OCI-LY3 (cell line): ENCODE measurements at regions not wholly inside any gene's neighbourhood (a gene's known extent, or its start where the extent isn't known, plus 50 kb on each side); places are given as distances from the start of the nearest gene placed in this dataset.
A peak's percentile ranks its signal among the peaks of the same experiment; 100 is the strongest.

Experiments
- H2AFZ ChIP-seq: fragments of 200-600, 300-600 bp; shearing (Covaris generic); 2 replicates; pipeline ENCODE4 v1.6.0; 2014; ENCODE audit warnings: antibody characterized with exemption, low read depth, low read length
- H3K27ac ChIP-seq: fragments of 200-600, 300-600 bp; sonication (generic); 2 replicates; pipeline ENCODE4 v1.5.1; 2014; ENCODE audit warnings: mild to moderate bottlenecking, low read length, moderate library complexity, mixed read lengths
- H3K27me3 ChIP-seq: fragments of 200-600, 300-600 bp; sonication (generic); 2 replicates; pipeline ENCODE4 v1.6.1; 2014; ENCODE audit warnings: low read depth, low read length, mixed read lengths
- H3K36me3 ChIP-seq: fragments of 200-600, 300-600 bp; sonication (generic); replicated peaks from 2 replicates; pipeline ENCODE3; 2014; ENCODE audit warnings: low read depth, low read length, mixed read lengths
- H3K4me1 ChIP-seq: fragments of 300-600, 200-600 bp; sonication (generic); 2 replicates; pipeline ENCODE4 v1.6.1; 2014; ENCODE audit warnings: low read length, mixed read lengths
- H3K4me2 ChIP-seq: fragments of 200-600, 300-600 bp; sonication (generic); 2 replicates; pipeline ENCODE4 v1.6.1; 2014; ENCODE audit warnings: low read length, mixed read lengths
- H3K4me3 ChIP-seq: fragments of 300-600, 200-600 bp; sonication (generic); 2 replicates; pipeline ENCODE4 v1.5.1; 2014; ENCODE audit warnings: antibody characterized with exemption, mild to moderate bottlenecking, low read length, moderate library complexity
- H3K79me2 ChIP-seq: fragments of 300-600, 200-600 bp; shearing (Covaris generic); 2 replicates; pipeline ENCODE4 v1.6.1; 2014; ENCODE audit warnings: mild to moderate bottlenecking, low read length, mixed read lengths
- H3K9ac ChIP-seq: fragments of 300-600, 200-600 bp; shearing (Covaris generic); 2 replicates; pipeline ENCODE4 v1.6.0; 2014; ENCODE audit warnings: mild to moderate bottlenecking, low read length, moderate library complexity
- H3K9me3 ChIP-seq: fragments of 200-600, 300-600 bp; shearing (Covaris generic); 2 replicates; pipeline ENCODE4 v1.6.1; 2014; ENCODE audit warnings: low read length, mixed read lengths; ENCODE audit not compliant: insufficient read depth
- H4K20me1 ChIP-seq: fragments of 200-600, 300-600 bp; sonication (generic); 2 replicates; pipeline ENCODE4 v1.6.1; 2016; ENCODE audit warnings: low read length, mixed read lengths; ENCODE audit not compliant: insufficient read depth
- EZH2phosphoT487 ChIP-seq: fragments of 200-600 bp; shearing (Covaris generic); IDR thresholded peaks from 2 replicates; pipeline ENCODE4 v1.6.1; 2018; ENCODE audit warnings: antibody characterized with exemption, mixed run types, low read depth
- TF ChIP-seq, protein P1 (sequence below): fragments of 200-600, 300-600 bp; sonication (generic); IDR thresholded peaks from 2 replicates; pipeline ENCODE4 v1.5.1; 2014; ENCODE audit warnings: antibody characterized with exemption, low read length, low read depth

DNA sequence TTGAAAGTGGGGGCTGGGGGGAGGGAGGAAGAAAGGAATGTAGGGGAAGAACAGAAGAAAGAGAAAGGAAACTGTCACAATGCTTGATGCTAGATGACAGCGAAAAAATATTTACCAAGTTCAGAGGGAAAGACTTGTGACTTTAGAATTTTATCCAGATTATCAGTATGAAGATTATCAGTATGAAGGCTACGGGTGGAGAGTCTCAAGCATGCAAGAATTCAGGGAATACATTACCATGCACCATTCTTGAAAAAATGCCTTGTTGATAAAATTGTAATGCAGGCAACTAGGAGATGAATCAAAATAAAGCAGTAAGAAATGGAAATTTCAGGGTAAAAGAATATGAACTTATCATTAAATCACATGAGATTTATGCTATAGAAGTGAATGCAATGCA, 376.8 kb downstream of the PCNX1 start:
- Histone ChIP-seq H2AFZ (no peak overlapping the region), H3K9ac (no peak overlapping the region), H3K4me2 (no peak overlapping the region), H3K27ac (no peak overlapping the region), H3K4me1 (no peaks in the 10 kb centered on the region), H3K79me2 (no peaks in the 10 kb centered on the region), H3K9me3 (0 out of 2 replicates have a peak, but pooled peaks cover 4% of the 10 kb centered on the region), H3K27me3 (no peaks in the 10 kb centered on the region), H3K4me3 (no peak overlapping the region), H4K20me1 (no peaks in the 10 kb centered on the region), H3K36me3 (no peaks in the 10 kb centered on the region)
- no peak for TF ChIP-seq EZH2phosphoT487
- TF ChIP-seq, protein P1, sequence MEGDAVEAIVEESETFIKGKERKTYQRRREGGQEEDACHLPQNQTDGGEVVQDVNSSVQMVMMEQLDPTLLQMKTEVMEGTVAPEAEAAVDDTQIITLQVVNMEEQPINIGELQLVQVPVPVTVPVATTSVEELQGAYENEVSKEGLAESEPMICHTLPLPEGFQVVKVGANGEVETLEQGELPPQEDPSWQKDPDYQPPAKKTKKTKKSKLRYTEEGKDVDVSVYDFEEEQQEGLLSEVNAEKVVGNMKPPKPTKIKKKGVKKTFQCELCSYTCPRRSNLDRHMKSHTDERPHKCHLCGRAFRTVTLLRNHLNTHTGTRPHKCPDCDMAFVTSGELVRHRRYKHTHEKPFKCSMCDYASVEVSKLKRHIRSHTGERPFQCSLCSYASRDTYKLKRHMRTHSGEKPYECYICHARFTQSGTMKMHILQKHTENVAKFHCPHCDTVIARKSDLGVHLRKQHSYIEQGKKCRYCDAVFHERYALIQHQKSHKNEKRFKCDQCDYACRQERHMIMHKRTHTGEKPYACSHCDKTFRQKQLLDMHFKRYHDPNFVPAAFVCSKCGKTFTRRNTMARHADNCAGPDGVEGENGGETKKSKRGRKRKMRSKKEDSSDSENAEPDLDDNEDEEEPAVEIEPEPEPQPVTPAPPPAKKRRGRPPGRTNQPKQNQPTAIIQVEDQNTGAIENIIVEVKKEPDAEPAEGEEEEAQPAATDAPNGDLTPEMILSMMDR, result no peak

- Histone ChIP-seq H4K20me1 (no peaks in the 10 kb centered on the region), H3K4me3 (no peak overlapping the region), H3K27me3 (no peaks in the 10 kb centered on the region), H3K27ac (no peak overlapping the region), H2AFZ (no peak overlapping the region), H3K79me2 (no peaks in the 10 kb centered on the region), H3K9ac (no peak overlapping the region), H3K4me2 (no peak overlapping the region), H3K9me3 (0 out of 2 replicates have a peak, but pooled peaks cover 4% of the 10 kb centered on the region), H3K36me3 (no peaks in the 10 kb centered on the region), H3K4me1 (peaks cover 17% of the 10 kb centered on the region)
- TF ChIP-seq, protein P1, result no peak
- TF ChIP-seq EZH2phosphoT487, result no peak
Observed at GRCh38 chr14:71286126-71286525, 378.9 kb downstream of the PCNX1 start.

DNA sequence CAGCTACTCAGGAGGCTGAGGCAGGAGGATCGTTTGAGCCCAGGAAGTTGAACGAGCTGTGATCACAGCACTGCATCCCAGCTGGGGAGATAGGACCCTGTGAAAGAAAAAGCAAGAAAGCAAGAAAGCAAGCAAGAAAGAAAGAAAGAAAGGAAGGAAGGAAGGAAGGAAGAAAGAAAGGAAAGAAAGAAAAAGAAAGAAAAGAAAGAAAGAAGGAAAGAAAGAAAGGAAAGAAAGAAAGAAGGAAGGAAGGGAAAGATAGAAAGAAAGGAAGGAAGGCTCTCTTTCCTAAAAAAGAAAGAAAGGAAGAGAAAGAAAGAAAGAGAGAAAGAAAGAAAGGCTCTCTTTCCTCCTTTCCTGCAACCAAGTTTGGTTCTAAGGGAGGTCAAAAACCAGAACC, 380.3 kb downstream of the PCNX1 start:
- H3K36me3 ChIP-seq, result no peaks in the 10 kb centered on the region
- H2AFZ ChIP-seq, result no peak overlapping the region
- TF ChIP-seq, protein P1, result no peak
- no peak for TF ChIP-seq EZH2phosphoT487
- H3K4me2 ChIP-seq, result no peak overlapping the region
- no peaks in the 10 kb centered on the region for H3K27me3 ChIP-seq
- H3K9me3 ChIP-seq, result 0 out of 2 replicates have a peak, but pooled peaks cover 4% of the 10 kb centered on the region
- peaks cover 21% of the 10 kb centered on the region for H3K4me1 ChIP-seq
- H3K79me2 ChIP-seq, result no peaks in the 10 kb centered on the region
- no peak overlapping the region for H3K9ac ChIP-seq
- H3K4me3 ChIP-seq, result no peak overlapping the region
- H3K27ac ChIP-seq, result no peak overlapping the region
- no peaks in the 10 kb centered on the region for H4K20me1 ChIP-seq

DNA sequence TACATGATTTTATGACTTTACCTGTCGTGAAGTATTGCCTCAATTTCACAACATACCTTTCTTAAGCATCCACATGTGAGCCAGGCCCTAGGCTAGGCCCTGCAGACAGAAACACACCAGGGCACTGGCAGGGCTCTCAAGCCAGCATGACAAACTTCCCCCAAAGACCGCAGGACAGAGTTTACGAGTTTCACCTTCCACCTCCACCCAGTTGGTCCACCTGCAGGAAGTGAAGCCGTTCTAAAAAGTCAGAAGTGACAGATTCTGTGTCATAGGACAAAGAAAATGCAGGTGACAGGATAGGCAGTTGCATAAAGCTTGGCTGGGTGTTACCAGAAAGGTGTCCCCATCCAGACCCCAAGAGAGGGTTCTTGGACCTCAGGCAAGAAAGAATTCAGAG, 382.3 kb downstream of the PCNX1 start:
- Histone ChIP-seq H3K27me3 (no peaks in the 10 kb centered on the region), H3K79me2 (no peaks in the 10 kb centered on the region), H3K9me3 (0 out of 2 replicates have a peak, but pooled peaks cover 4% of the 10 kb centered on the region), H2AFZ (no peak overlapping the region), H3K27ac (no peak overlapping the region), H3K4me2 (peak overlapping the region; percentile 56), H3K36me3 (no peaks in the 10 kb centered on the region), H3K4me1 (peaks cover 21% of the 10 kb centered on the region), H4K20me1 (no peaks in the 10 kb centered on the region), H3K9ac (no peak overlapping the region), H3K4me3 (no peak overlapping the region)
- no peak for TF ChIP-seq EZH2phosphoT487
- TF ChIP-seq, protein P1, result no peak
